PC-9 (cell line): ENCODE measurements at regions not wholly inside any gene's neighbourhood (a gene's known extent, or its start where the extent isn't known, plus 50 kb on each side); places are given as distances from the start of the nearest gene placed in this dataset.

ENCODE experiments used
- BruUV-seq: library from RNA; stranded (reverse); fragments of 400-500 nt; replicated peaks from 2 replicates; lab custom pipeline; 2021; lab: Mats Ljungman, UMichigan
- CTCF ChIA-PET: fragments of 300-600 bp; sonication (Branson Sonifier 250); formaldehyde crosslinking; loops from one replicate; lab custom pipeline; 2022; ENCODE audit warnings: antibody characterized with exemption; lab: Charles Lee
- POLR2A ChIA-PET: fragments of 300-600 bp; sonication (Branson Sonifier 250); formaldehyde crosslinking; loops from one replicate; lab custom pipeline; 2022; ENCODE audit warnings: antibody characterized with exemption; ENCODE audit not compliant: unreplicated experiment; lab: Charles Lee
- DNase-seq, 2 experiments: peaks; one replicate each; pipeline versions ENCODE4 v3.0.0 to v3.0.0-alpha.2; 2015 to 2022; ENCODE audit warnings: mixed read lengths in 1 of 2
- H2AFZ ChIP-seq: fragments of 200-600 bp; sonication (generic); 2 replicates; pipeline ENCODE4 v1.8.1; 2017; ENCODE audit warnings: antibody characterized with exemption
- H3F3A ChIP-seq: fragments of 200-600 bp; sonication (generic); 2 replicates; pipeline ENCODE4 v1.8.1; 2017; ENCODE audit warnings: antibody characterized with exemption, mild to moderate bottlenecking, low read depth; ENCODE audit not compliant: insufficient read depth
- H3K27ac ChIP-seq: fragments of 200-600 bp; sonication (generic); 2 replicates; pipeline ENCODE4 v1.6.1; 2016; ENCODE audit warnings: mixed run types
- H3K27me3 ChIP-seq: fragments of 200-600 bp; sonication (generic); 2 replicates; pipeline ENCODE4 v1.6.1; 2016; ENCODE audit warnings: low read depth, mixed run types; ENCODE audit not compliant: insufficient read depth
- H3K36me3 ChIP-seq: fragments of 200-600 bp; sonication (generic); 2 replicates; pipeline ENCODE4 v1.6.1; 2016; ENCODE audit warnings: low read depth, mixed run types
- H3K4me1 ChIP-seq: fragments of 200-600 bp; sonication (generic); replicated peaks from 2 replicates; pipeline ENCODE4 v1.6.1; 2016; ENCODE audit warnings: mixed run types; ENCODE audit not compliant: insufficient read depth
- H3K4me2 ChIP-seq: fragments of 200-600 bp; sonication (generic); 2 replicates; pipeline ENCODE4 v1.6.1; 2017; ENCODE audit warnings: mixed run types
- H3K4me3 ChIP-seq: fragments of 200-600 bp; sonication (generic); 2 replicates; pipeline ENCODE4 v1.6.1; 2016; ENCODE audit warnings: mixed run types
- H3K79me2 ChIP-seq: fragments of 200-600 bp; sonication (generic); 2 replicates; pipeline ENCODE4 v1.6.1; 2017; ENCODE audit warnings: low read depth, mixed run types
- H3K9me2 ChIP-seq: fragments of 200-600 bp; sonication (generic); 2 replicates; pipeline ENCODE4 v1.8.1; 2017; ENCODE audit warnings: mild to moderate bottlenecking; ENCODE audit not compliant: insufficient read depth
- H3K9me3 ChIP-seq: fragments of 200-600 bp; sonication (generic); 2 replicates; pipeline ENCODE4 v1.8.1; 2016; ENCODE audit warnings: low read depth; ENCODE audit not compliant: insufficient read depth
- H4K20me1 ChIP-seq: fragments of 200-600 bp; sonication (generic); 2 replicates; pipeline ENCODE4 v1.8.1; 2017; ENCODE audit not compliant: insufficient read depth
- CTCF ChIP-seq: fragments of 200-600 bp; sonication (generic); conservative IDR thresholded peaks from 2 replicates; pipeline ENCODE4 v1.6.1; 2017; ENCODE audit warnings: mixed run types, antibody characterized with exemption, mild to moderate bottlenecking, moderate library complexity
- EZH2 ChIP-seq: fragments of 200-600 bp; sonication (generic); IDR thresholded peaks from 2 replicates; pipeline ENCODE4 v1.8.0; 2017; ENCODE audit warnings: antibody characterized with exemption, low read depth
- intact Hi-C: fragments of 100-400 bp; cut with micrococcal nuclease; formaldehyde crosslinking; loops from one replicate; pipeline ENCODE4 v1.10.0; 2022; ENCODE audit not compliant: unreplicated experiment

GRCh38 chr12:14283489-14284144, 81.9 kb upstream of the ATF7IP start:
- Histone ChIP-seq H3K9me3 (peaks cover 1% of the 10 kb centered on the region; the same call in 1 of the 2 replicates), H3K79me2 (no peaks in the 10 kb centered on the region), H3K36me3 (no peaks in the 10 kb centered on the region), H3K27me3 (no peaks in the 10 kb centered on the region), H3K27ac (no peak overlapping the region), H3K4me1 (no peaks in the 10 kb centered on the region), H2AFZ (no peak overlapping the region), H3F3A (no peaks in the 10 kb centered on the region; the same call in 1 of the 2 replicates), H3K4me3 (no peak overlapping the region), H4K20me1 (no peaks in the 10 kb centered on the region), H3K4me2 (no peak overlapping the region), H3K9me2 (no peaks in the 10 kb centered on the region)
- intact Hi-C loops = no loop called here
- CTCF ChIA-PET = no interaction called here
- DNase-seq = no peak
- POLR2A ChIA-PET = interaction anchor here (0.6 kb wide), 2 partner anchors 82 to 181 kb away, joined by 3 to 7 read pairs; partner anchors contain the start of gene ATF7IP
- TF ChIP-seq EZH2 = no peak
- no peak for TF ChIP-seq CTCF
- no TSS peak for BruUV-seq

GRCh38 chr12:14284184-14284722, 81.2 kb upstream of the ATF7IP start:
- CTCF ChIA-PET = no interaction called here
- H3K36me3 ChIP-seq = no peaks in the 10 kb centered on the region
- no peak for DNase-seq
- H4K20me1 ChIP-seq = no peaks in the 10 kb centered on the region
- H3K9me2 ChIP-seq = no peaks in the 10 kb centered on the region
- POLR2A ChIA-PET = interaction anchor here (0.6 kb wide), 2 partner anchors 81 to 180 kb away, joined by 3 to 7 read pairs; partner anchors contain the start of gene ATF7IP
- peaks cover 5% of the 10 kb centered on the region for H3K9me3 ChIP-seq
- no TSS peak for BruUV-seq
- no peaks in the 10 kb centered on the region for H3K27me3 ChIP-seq
- TF ChIP-seq CTCF (no peak), EZH2 (no peak)
- H3K4me3 ChIP-seq = no peak overlapping the region
- intact Hi-C loops = no loop called here
- no peaks in the 10 kb centered on the region for H3K4me1 ChIP-seq
- no peak overlapping the region for H3K4me2 ChIP-seq
- H3K79me2 ChIP-seq = no peaks in the 10 kb centered on the region
- H3K27ac ChIP-seq = no peak overlapping the region
- no peaks in the 10 kb centered on the region; the same call in 1 of the 2 replicates for H3F3A ChIP-seq
- H2AFZ ChIP-seq = no peak overlapping the region

GRCh38 chr12:14289601-14290000, 75.9 kb upstream of the ATF7IP start:
- H3K36me3 ChIP-seq = no peaks in the 10 kb centered on the region
- no peaks in the 10 kb centered on the region for H3K9me2 ChIP-seq
- H2AFZ ChIP-seq = no peak overlapping the region
- no TSS peak for BruUV-seq
- DNase-seq = no peak
- TF ChIP-seq CTCF (no peak), EZH2 (no peak)
- H3K4me3 ChIP-seq = no peak overlapping the region
- ChIA-PET POLR2A (no interaction called here), CTCF (interaction anchor here (0.6 kb wide), 2 partner anchors 11 to 717 kb away, joined by 3 to 4 read pairs; no protein-coding TSS in a partner anchor)
- H3K4me2 ChIP-seq = no peak overlapping the region
- no peaks in the 10 kb centered on the region for H3F3A ChIP-seq
- H3K9me3 ChIP-seq = peaks cover 5% of the 10 kb centered on the region
- intact Hi-C loops = no loop called here
- H3K27ac ChIP-seq = no peak overlapping the region
- no peaks in the 10 kb centered on the region for H3K4me1 ChIP-seq
- no peaks in the 10 kb centered on the region for H3K27me3 ChIP-seq
- H3K79me2 ChIP-seq = no peaks in the 10 kb centered on the region
- no peaks in the 10 kb centered on the region for H4K20me1 ChIP-seq
